LNCaP clone FGC (cell line): ENCODE measurements at regions not wholly inside any gene's neighbourhood (a gene's known extent, or its start where the extent isn't known, plus 50 kb on each side); places are given as distances from the start of the nearest gene placed in this dataset.
"Not testable (repeated sequence)": the region's sequence is repeated elsewhere in the genome, so short reads cannot be mapped to it uniquely, and the experiment has no call there.

Source experiments
- DNase-seq: peaks from one replicate; pipeline ENCODE4 v3.0.0-alpha.2; 2011; ENCODE audit warnings: low read depth
- H3K4me3 ChIP-seq: 2 replicates; pipeline ENCODE4 v1.5.1; 2011; ENCODE audit warnings: mild to moderate bottlenecking, low read depth, low read length, control low read depth
- CTCF ChIP-seq: IDR thresholded peaks from 2 replicates; pipeline ENCODE4 v1.5.1; 2012; ENCODE audit warnings: mild to moderate bottlenecking; ENCODE audit not compliant: control insufficient read depth, insufficient read depth; ENCODE audit errors: extremely low read depth

- no peak for TF ChIP-seq CTCF
- no peak overlapping the region for H3K4me3 ChIP-seq
- DNase-seq = no peak
These were observed 538.7 kb downstream of the TRIB2 start for GRCh38 chr2:13255485-13255884.

GRCh38 chr2:13260402-13260801, 543.7 kb downstream of the TRIB2 start:
- TF ChIP-seq CTCF = no peak
- no peak for DNase-seq
- no peak overlapping the region for H3K4me3 ChIP-seq

- DNase-seq = no peak
- H3K4me3 ChIP-seq = no peak overlapping the region
- TF ChIP-seq CTCF = no peak
These were observed 549.4 kb downstream of the TRIB2 start for GRCh38 chr2:13266166-13266565.

GRCh38 chr2:13284688-13285087, 568.0 kb downstream of the TRIB2 start:
- H3K4me3 ChIP-seq = no peak overlapping the region
- no peak for TF ChIP-seq CTCF
- no peak for DNase-seq

GRCh38 chr2:13289310-13289709, 572.6 kb downstream of the TRIB2 start:
- TF ChIP-seq CTCF = no peak
- DNase-seq = no peak

GRCh38 chr2:13308478-13308805, 591.7 kb downstream of the TRIB2 start:
- not testable (repeated sequence) for H3K4me3 ChIP-seq, DNase-seq

More at GRCh38 chr2:13289310-13289709, 572.6 kb downstream of the TRIB2 start:
- no peak overlapping the region for H3K4me3 ChIP-seq

- H3K4me3 ChIP-seq = no peak overlapping the region
- no peak for TF ChIP-seq CTCF
- no peak for DNase-seq
These were observed 592.3 kb downstream of the TRIB2 start for GRCh38 chr2:13308989-13309388.

- TF ChIP-seq CTCF = no peak
- H3K4me3 ChIP-seq = no peak overlapping the region
- no peak for DNase-seq
These were observed 615.3 kb downstream of the TRIB2 start for GRCh38 chr2:13332060-13332459.

- peak; percentile 6 for DNase-seq
- not testable (repeated sequence) for H3K4me3 ChIP-seq
These were observed 617.3 kb downstream of the TRIB2 start for GRCh38 chr2:13334071-13334470.
